OCI-M2 (cell line): ENCODE measurements at regions not wholly inside any gene's neighbourhood (a gene's known extent, or its start where the extent isn't known, plus 50 kb on each side); places are given as distances from the start of the nearest gene placed in this dataset.

Experiments
- DNase-seq: peaks from one replicate; lab custom pipeline; 2025; ENCODE audit not compliant: unreplicated experiment; lab: John Stamatoyannopoulos, UW

DNA sequence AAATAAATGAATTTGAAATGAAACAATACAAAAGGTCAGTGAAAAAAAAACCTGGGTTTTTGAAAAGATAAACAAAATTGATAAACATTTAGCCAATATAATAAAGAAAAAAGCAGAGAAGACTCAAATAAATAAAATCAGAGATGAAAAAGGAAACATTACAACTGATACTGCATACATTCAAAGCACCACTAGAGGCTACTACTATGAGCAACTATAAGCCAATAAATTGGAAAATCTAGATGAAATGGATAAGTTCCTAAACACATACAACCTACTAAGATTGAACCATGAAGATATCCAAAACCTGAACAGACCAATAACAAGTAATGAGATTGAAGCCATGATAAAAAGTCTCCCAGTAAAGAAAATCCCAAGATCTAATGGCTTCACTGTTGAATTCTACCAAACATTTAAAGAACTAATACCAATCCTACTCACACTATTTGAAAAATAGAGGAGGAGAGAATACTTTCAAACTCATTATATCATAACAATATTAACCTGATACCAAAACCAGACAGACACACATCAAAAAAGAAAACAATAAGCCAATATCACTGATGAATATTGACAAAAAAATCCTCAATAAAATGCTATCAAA, 80.8 kb upstream of the CERS6 start:
- no peak for DNase-seq

DNA sequence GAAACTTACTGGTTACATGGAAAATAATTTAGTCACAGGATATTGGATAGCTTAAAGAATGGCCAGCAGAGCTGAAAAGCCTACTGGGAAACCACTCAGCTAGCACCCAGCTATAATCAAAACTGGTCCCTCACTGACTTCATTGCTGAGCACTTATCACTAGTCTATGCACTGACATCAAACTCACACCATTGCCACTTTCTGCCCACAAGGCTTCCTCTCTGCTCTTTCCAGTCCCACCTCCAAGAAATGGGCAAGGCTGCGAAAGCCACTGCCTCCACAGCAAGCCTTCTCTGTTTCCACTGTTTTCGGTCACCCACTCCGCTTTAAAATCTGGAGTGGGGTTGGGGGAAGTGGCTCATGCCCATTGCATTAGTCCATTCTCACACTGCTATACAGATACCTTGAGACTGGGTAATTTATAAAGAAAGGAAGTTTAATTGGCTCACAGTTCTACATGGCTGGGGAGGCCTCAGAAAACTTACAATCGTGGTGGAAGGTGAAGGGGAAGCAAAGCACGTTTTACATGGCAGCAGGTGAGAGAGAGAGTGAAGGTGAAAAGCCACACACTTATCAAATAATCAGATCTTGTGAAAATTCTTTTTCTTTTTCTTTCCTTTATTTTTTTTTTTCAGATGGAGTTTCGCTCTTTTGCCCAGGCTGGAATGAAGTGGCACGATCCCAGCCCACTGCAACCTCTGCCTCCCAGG, 77.0 kb upstream of the CERS6 start:
- DNase-seq, result no peak

DNA sequence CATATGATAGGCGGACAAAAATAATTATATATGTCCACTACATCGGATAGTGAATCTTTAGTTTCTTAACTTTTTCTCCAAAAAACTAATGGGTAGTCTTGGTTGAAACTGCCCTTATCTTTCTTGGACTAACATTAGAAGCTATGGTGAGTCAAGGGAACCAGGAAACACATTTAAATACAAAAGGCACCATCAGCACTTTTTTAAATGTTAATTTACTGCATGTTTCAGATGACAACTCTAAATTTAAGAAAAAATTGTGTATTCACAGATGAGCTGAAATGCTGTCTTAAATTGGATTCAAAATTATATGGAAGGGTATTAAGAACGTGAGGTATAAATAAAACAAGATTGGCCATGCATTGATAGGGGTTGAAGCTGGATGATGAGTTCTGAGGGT, 75.6 kb upstream of the CERS6 start:
- no peak for DNase-seq

GRCh38 chr2:168392024-168392423, 64.0 kb upstream of the CERS6 start:
- no peak for DNase-seq

DNA sequence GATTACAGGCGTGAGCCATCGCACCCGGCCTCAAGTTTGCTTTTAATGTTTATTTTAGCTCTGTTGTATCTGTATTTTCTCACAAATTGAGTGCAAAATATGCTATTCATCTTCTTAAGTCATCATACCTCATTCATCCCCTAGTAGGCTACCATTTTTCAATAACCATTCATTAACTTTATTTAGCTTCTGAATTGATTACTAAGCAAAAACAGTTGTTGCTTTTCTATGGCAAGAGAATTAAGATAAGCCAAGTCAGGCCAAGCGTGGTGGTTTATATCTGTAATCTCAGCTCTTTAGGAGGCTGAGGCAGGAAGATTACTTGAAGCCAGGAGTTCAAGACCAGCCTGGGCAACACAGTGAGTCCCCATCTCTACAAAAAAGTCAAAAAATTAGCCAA, 63.3 kb upstream of the CERS6 start:
- DNase-seq, result no peak

DNA sequence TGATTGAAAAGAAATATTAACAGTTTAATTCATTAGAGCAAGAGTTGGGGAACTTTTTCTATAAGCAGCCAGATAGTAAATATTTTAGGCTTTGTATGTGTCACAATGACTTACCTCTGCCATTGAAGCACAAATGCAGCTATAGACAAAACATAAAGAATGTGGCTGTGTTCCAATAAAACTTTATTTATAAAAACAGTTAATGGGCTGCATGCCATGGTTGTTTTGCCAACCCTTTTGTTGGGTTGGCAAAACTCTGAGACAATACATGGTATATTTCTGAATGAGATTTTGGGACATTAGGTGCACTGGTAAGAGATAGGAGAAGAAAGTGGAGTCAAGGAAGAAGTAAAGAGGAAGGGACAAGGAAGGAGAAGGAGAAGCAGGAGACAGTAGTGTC, 61.8 kb upstream of the CERS6 start:
- no peak for DNase-seq

DNA sequence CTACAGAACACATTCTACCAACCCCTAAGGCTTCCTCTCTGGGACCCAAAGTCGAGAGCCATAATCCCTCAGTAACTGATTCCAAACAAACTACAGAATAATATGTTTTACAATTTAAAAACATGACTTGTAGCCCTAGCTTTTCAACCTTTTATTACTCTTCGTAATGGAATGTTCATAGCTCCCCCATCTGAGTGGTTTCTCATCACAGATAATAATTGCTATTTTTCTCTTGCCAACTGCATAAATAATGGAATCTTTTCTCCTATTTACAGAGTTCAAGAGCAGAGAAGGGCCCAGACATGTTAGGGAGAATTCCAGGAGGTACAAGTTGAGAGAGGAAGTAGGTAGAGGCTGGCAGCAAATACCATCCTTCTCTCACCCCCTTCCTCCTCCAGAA, 59.9 kb upstream of the CERS6 start:
- no peak for DNase-seq

DNA sequence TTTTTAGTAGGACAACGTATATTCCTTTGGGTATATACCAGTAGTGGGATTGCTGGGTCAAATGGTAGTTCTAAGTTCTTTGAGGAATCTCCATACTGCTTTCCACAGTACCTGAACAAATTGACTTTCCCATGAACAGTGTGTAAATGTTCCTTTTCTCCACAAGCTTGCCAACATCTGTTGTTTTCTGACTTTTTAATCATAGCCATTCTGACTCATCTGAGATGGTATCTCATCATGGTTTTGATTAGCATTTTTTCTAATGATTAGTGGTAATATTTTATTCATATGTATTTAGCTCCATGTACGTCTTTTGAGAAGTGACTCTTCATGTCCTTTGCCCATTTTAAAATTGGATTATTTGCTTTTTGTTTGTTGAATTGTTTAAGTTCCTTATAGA, 58.4 kb upstream of the CERS6 start:
- DNase-seq, result no peak

- no peak for DNase-seq
Observed at GRCh38 chr2:168401048-168401556, 55.0 kb upstream of the CERS6 start.

- no peak for DNase-seq
Observed at GRCh38 chr2:168401771-168402170, 54.3 kb upstream of the CERS6 start.

DNA sequence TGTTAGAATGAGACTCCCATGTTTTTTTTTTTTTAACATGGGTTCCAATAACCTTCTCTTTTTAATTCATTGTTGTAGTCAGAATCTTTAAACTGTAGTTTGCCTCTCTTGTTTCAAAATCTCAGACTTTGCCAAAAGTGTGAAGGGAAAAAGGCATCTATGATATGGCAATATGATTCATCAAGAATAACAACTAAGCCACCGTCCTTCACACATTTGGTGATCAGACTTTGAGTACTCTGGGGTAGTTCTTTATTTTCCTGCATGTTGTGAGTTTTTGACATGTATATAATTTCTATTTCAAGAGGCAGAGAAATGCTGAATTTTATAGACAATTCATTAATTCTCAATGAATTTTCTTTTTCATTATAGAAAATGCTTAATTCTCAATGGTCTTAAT, 53.5 kb upstream of the CERS6 start:
- no peak for DNase-seq

GRCh38 chr2:168403736-168404135, 52.3 kb upstream of the CERS6 start:
- DNase-seq, result no peak

- no peak for DNase-seq
Observed at GRCh38 chr2:168404764-168405163, 51.3 kb upstream of the CERS6 start.
